GM12874 (cell line): ENCODE measurements at regions not wholly inside any gene's neighbourhood (a gene's known extent, or its start where the extent isn't known, plus 50 kb on each side); places are given as distances from the start of the nearest gene placed in this dataset.

Experiments
- CTCF ChIP-seq: IDR thresholded peaks from 2 replicates; pipeline ENCODE4 v1.5.1; 2011; ENCODE audit warnings: low read depth, mild to moderate bottlenecking, control low read depth, low read length, moderate library complexity; ENCODE audit not compliant: insufficient read depth

GRCh38 chr2:120850551-120850950 lies 114.9 kb downstream of the GLI2 start:
- TF ChIP-seq CTCF, result no peak

- no peak for TF ChIP-seq CTCF
Measured at GRCh38 chr2:120851116-120851773, 115.6 kb downstream of the GLI2 start.

GRCh38 chr2:120852200-120852815 lies 116.6 kb downstream of the GLI2 start:
- TF ChIP-seq CTCF, result no peak

- no peak for TF ChIP-seq CTCF
Measured at GRCh38 chr2:120853306-120854013, 117.8 kb downstream of the GLI2 start.

- TF ChIP-seq CTCF, result no peak
Measured at GRCh38 chr2:120854014-120854620, 118.4 kb downstream of the GLI2 start.

- TF ChIP-seq CTCF, result no peak
Measured at GRCh38 chr2:120854766-120855530, 119.3 kb downstream of the GLI2 start.

- no peak for TF ChIP-seq CTCF
Measured at GRCh38 chr2:120855855-120856405, 120.3 kb downstream of the GLI2 start.
